ENCODE measurements at regions not wholly inside any gene's neighbourhood (a gene's known extent, or its start where the extent isn't known, plus 50 kb on each side); places are given as distances from the start of the nearest gene placed in this dataset.

GRCh38 chr14:84250893-84251292 lies 1279.1 kb upstream of the FLRT2 start:
- DNase-seq: no peak
- H3K27ac ChIP-seq: no peak overlapping the region
- intact Hi-C loops (cut with DNase I; ENCODE audit: low total_unique reads) (no loop called here), in situ Hi-C loops (cut with MboI; ENCODE audit: low pct_ligation_motif_present in 1 of 4, low pct_unique_long_range_greater_than_20kb in 1 of 4, low sequenced_read_pairs in 3 of 4) (no loop called here)
- H3K4me3 ChIP-seq: no peak overlapping the region
- no peaks in the 10 kb centered on the region for H3K4me1 ChIP-seq
- WGBS, 2 donors (ENCODE audit: low coverage in 1 of 2): 23 to 31% methylated on average over 1 of the region's 1 CpG
- TF ChIP-seq EP300 (IDR thresholded peaks at IDR 0.05; ENCODE audit: low read depth) (no peak), CTCF (IDR thresholded peaks at IDR 0.05) (no peak)
- no peaks in the 10 kb centered on the region for H3K36me3 ChIP-seq
- no peaks in the 10 kb centered on the region for H3K27me3 ChIP-seq
- H3K9me3 ChIP-seq: peaks cover 0 to 5% of the 10 kb centered on the region in 2 donors

GRCh38 chr14:84251411-84252115 lies 1278.4 kb upstream of the FLRT2 start:
- Histone ChIP-seq H3K27ac (no peak overlapping the region), H3K9me3 (peaks cover 0 to 5% of the 10 kb centered on the region in 2 donors), H3K36me3 (no peaks in the 10 kb centered on the region), H3K4me3 (no peak overlapping the region), H3K27me3 (no peaks in the 10 kb centered on the region), H3K4me1 (no peaks in the 10 kb centered on the region)
- in situ Hi-C loops (cut with MboI; ENCODE audit: low pct_ligation_motif_present in 1 of 4, low pct_unique_long_range_greater_than_20kb in 1 of 4, low sequenced_read_pairs in 3 of 4): no loop called here
- TF ChIP-seq POLR2A (IDR thresholded peaks at IDR 0.05): no peak
- no peak for TF ChIP-seq EP300 (IDR thresholded peaks at IDR 0.05; ENCODE audit: low read depth)
- no peak for TF ChIP-seq POLR2AphosphoS5 (IDR thresholded peaks at IDR 0.05)
- TF ChIP-seq CTCF (IDR thresholded peaks at IDR 0.05): no peak
- intact Hi-C loops (cut with DNase I; ENCODE audit: low total_unique reads): no loop called here
- no peak for DNase-seq
- 73 to 88% methylated on average over 1 of the region's 1 CpG for WGBS, 2 donors (ENCODE audit: low coverage in 1 of 2)

- Histone ChIP-seq H3K36me3 (no peaks in the 10 kb centered on the region), H3K4me1 (no peaks in the 10 kb centered on the region), H3K27ac (no peak overlapping the region), H3K27me3 (no peaks in the 10 kb centered on the region), H3K9me3 (peaks cover 0 to 5% of the 10 kb centered on the region in 2 donors), H3K4me3 (no peak overlapping the region)
- in situ Hi-C loops (cut with MboI; ENCODE audit: low pct_ligation_motif_present in 1 of 4, low pct_unique_long_range_greater_than_20kb in 1 of 4, low sequenced_read_pairs in 3 of 4): no loop called here
- TF ChIP-seq POLR2AphosphoS5 (IDR thresholded peaks at IDR 0.05) (no peak), POLR2A (IDR thresholded peaks at IDR 0.05) (no peak), CTCF (IDR thresholded peaks at IDR 0.05) (no peak), EP300 (IDR thresholded peaks at IDR 0.05; ENCODE audit: low read depth) (no peak)
- 88 to 92% methylated on average over 2 of the region's 2 CpGs for WGBS, 2 donors (ENCODE audit: low coverage in 1 of 2)
- intact Hi-C loops (cut with DNase I; ENCODE audit: low total_unique reads): no loop called here
- DNase-seq: no peak
Observed at GRCh38 chr14:84252706-84253105, 1277.2 kb upstream of the FLRT2 start.

GRCh38 chr14:84253326-84253725 lies 1276.6 kb upstream of the FLRT2 start:
- Histone ChIP-seq H3K27me3 (no peaks in the 10 kb centered on the region), H3K4me3 (no peak overlapping the region), H3K9me3 (peaks cover 0 to 5% of the 10 kb centered on the region in 2 donors), H3K27ac (no peak overlapping the region), H3K4me1 (no peaks in the 10 kb centered on the region), H3K36me3 (no peaks in the 10 kb centered on the region)
- no peak for DNase-seq
- TF ChIP-seq EP300 (IDR thresholded peaks at IDR 0.05; ENCODE audit: low read depth): no peak
- no peak for TF ChIP-seq CTCF (IDR thresholded peaks at IDR 0.05)
- no peak for TF ChIP-seq POLR2A (IDR thresholded peaks at IDR 0.05)
- TF ChIP-seq POLR2AphosphoS5 (IDR thresholded peaks at IDR 0.05): no peak
- WGBS, 2 donors (ENCODE audit: low coverage in 1 of 2): 49 to 59% methylated on average over 2 of the region's 2 CpGs
- intact Hi-C loops (cut with DNase I; ENCODE audit: low total_unique reads) (no loop called here), in situ Hi-C loops (cut with MboI; ENCODE audit: low pct_ligation_motif_present in 1 of 4, low pct_unique_long_range_greater_than_20kb in 1 of 4, low sequenced_read_pairs in 3 of 4) (no loop called here)

Data from transverse colon (tissue), 4 donors.